Erythroblast (primary cell): ENCODE measurements at regions not wholly inside any gene's neighbourhood (a gene's known extent, or its start where the extent isn't known, plus 50 kb on each side); places are given as distances from the start of the nearest gene placed in this dataset.

Experiments
- GATA1 ChIP-seq: IDR thresholded peaks from 2 replicates; pipeline ENCODE4 v1.6.1; 2011; ENCODE audit warnings: low read depth, mild to moderate bottlenecking, control low read depth, low read length, moderate library complexity
- POLR2A ChIP-seq: IDR thresholded peaks from 2 replicates; pipeline ENCODE4 v1.6.1; 2011; ENCODE audit warnings: mild to moderate bottlenecking, low read length

DNA sequence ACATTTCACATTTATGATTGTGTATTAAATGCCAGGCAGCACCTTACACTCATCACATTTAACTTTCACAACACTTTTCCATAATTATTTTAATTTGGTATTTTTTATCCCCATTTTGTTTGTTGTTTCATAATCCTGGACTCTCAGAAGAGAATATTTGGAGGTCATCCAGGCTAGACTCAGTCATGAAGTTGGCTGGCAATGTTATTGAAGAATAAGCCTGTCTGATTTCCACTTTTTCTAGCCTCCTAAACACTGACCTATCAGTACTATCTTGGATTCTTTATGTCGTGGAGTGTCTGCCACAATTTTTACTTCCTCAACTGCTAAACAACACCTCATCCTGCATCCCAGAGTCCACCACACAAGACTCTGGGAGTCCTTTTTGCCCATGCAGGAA lies 372.3 kb upstream of the NRP1 start:
- no peak for TF ChIP-seq POLR2A
- no peak for TF ChIP-seq GATA1
